SK-N-SH treated with all-trans-retinoic acid at 6 μM for 48 hours (cell line): ENCODE measurements at regions not wholly inside any gene's neighbourhood (a gene's known extent, or its start where the extent isn't known, plus 50 kb on each side); places are given as distances from the start of the nearest gene placed in this dataset.
"Not testable (repeated sequence)": the region's sequence is repeated elsewhere in the genome, so short reads cannot be mapped to it uniquely, and the experiment has no call there.

Experiments
- ATAC-seq: fragments of 200-7000 bp; cut with Tn5 transposase; 3 replicates; pipeline ENCODE4 v1.9.1; 2020; ENCODE audit warnings: mild to moderate bottlenecking, moderate library complexity
- BACH2 ChIP-seq: fragments of 250-450 bp; sonication (Bioruptor Pico); IDR thresholded peaks from 2 replicates; pipeline ENCODE4 v1.9.0; 2021; ENCODE audit warnings: mild to moderate bottlenecking, borderline replicate concordance
- ISL1 ChIP-seq: fragments of 250-450 bp; sonication (Bioruptor Pico); IDR thresholded peaks from 2 replicates; pipeline ENCODE4 v2.1.2; 2022; ENCODE audit warnings: mild to moderate bottlenecking, moderate library complexity
- PATZ1 ChIP-seq: fragments of 250-450 bp; sonication (Bioruptor Pico); IDR thresholded peaks from 2 replicates; pipeline ENCODE4 v1.8.0; 2020; ENCODE audit warnings: mild to moderate bottlenecking, moderate library complexity, borderline replicate concordance
- POU6F1 ChIP-seq: fragments of 250-450 bp; sonication (Bioruptor Pico); IDR thresholded peaks from 2 replicates; pipeline ENCODE4 v1.8.0; 2021; ENCODE audit warnings: low read depth, mild to moderate bottlenecking, moderate library complexity, borderline replicate concordance
- PPARA ChIP-seq: fragments of 250-450 bp; sonication (Bioruptor Pico); IDR thresholded peaks from 2 replicates; pipeline ENCODE4 v1.5.0; 2020; ENCODE audit warnings: mild to moderate bottlenecking, borderline replicate concordance
- SNAI2 ChIP-seq: fragments of 250-450 bp; sonication (Bioruptor Pico); IDR thresholded peaks from 2 replicates; pipeline ENCODE4 v1.5.0; 2020; ENCODE audit warnings: mild to moderate bottlenecking, moderate library complexity
- TCF4 ChIP-seq: fragments of 250-450 bp; sonication (Bioruptor Pico); IDR thresholded peaks from 2 replicates; pipeline ENCODE4 v1.8.0; 2021; ENCODE audit warnings: mild to moderate bottlenecking, moderate library complexity, borderline replicate concordance
- ZC3H10 ChIP-seq: fragments of 250-450 bp; sonication (Bioruptor Pico); IDR thresholded peaks from 2 replicates; pipeline ENCODE4 v1.5.1; 2021; ENCODE audit warnings: mild to moderate bottlenecking, moderate library complexity
- ZFP30 ChIP-seq: fragments of 450-650 bp; formaldehyde crosslinking; IDR thresholded peaks from 2 replicates; pipeline ENCODE4 v1.5.0; 2022; ENCODE audit warnings: mild to moderate bottlenecking, moderate library complexity
- ZNF70 ChIP-seq: fragments of 450-650 bp; formaldehyde crosslinking; IDR thresholded peaks from 2 replicates; pipeline ENCODE4 v1.5.0; 2020; ENCODE audit warnings: mild to moderate bottlenecking, moderate library complexity
- ZNF8 ChIP-seq: fragments of 450-650 bp; formaldehyde crosslinking; IDR thresholded peaks from 2 replicates; pipeline ENCODE4 v1.5.0; 2020; ENCODE audit warnings: mild to moderate bottlenecking, moderate library complexity
- TF ChIP-seq, protein P1 (sequence below): fragments of 250-450 bp; sonication (Bioruptor Pico); IDR thresholded peaks from 2 replicates; pipeline ENCODE4 v1.5.1; 2021; ENCODE audit warnings: mild to moderate bottlenecking, moderate library complexity
- TF ChIP-seq, protein P2 (sequence below): fragments of 250-450 bp; sonication (Bioruptor Pico); IDR thresholded peaks from 2 replicates; pipeline ENCODE4 v1.5.0; 2020; ENCODE audit warnings: mild to moderate bottlenecking, moderate library complexity

GRCh38 chr15:77904436-77904821 is 173.1 kb downstream of the TBC1D2B start (continued):
- TF ChIP-seq, protein P1, sequence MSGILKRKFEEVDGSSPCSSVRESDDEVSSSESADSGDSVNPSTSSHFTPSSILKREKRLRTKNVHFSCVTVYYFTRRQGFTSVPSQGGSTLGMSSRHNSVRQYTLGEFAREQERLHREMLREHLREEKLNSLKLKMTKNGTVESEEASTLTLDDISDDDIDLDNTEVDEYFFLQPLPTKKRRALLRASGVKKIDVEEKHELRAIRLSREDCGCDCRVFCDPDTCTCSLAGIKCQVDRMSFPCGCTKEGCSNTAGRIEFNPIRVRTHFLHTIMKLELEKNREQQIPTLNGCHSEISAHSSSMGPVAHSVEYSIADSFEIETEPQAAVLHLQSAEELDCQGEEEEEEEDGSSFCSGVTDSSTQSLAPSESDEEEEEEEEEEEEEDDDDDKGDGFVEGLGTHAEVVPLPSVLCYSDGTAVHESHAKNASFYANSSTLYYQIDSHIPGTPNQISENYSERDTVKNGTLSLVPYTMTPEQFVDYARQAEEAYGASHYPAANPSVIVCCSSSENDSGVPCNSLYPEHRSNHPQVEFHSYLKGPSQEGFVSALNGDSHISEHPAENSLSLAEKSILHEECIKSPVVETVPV, result no peak
- TF ChIP-seq ZNF8 (CRISPR knock-in tag), result no peak

DNA sequence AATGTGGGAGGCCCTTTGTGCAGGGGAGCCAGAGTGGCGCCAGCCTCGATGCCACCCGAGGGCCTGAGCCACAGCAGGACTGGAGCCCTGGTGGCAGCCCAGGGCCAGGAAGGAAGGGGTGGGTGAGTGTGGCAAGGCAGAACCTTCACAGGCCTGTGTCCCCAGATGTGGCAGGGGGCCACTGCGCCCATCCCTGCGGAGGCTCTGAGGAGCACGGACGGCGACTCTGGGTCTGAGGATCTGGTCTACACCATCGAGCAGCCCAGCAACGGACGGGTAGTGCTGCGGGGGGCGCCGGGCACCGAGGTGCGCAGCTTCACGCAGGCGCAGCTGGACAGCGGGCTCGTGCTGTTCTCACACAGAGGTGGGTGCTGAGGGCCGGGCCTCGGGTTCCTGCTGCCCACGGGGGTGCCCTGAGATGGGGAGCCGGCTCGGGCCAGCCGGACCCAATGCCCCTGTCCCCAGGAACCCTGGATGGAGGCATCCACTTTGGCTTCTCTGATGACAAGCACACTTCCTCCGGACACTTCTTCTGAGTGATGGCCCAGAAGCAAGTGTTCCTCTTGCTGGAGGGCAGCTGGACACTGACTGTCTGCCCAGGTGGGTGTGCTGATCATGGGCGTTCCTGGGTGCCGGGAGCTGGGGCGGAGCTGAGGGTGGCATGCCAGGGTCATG is 173.6 kb downstream of the TBC1D2B start:
- ATAC-seq, result not testable (repeated sequence)

GRCh38 chr15:77902921-77903760 is 174.4 kb downstream of the TBC1D2B start:
- peak; percentile 79 for ATAC-seq

GRCh38 chr15:77901921-77902750 is 175.4 kb downstream of the TBC1D2B start:
- TF ChIP-seq, protein P2, sequence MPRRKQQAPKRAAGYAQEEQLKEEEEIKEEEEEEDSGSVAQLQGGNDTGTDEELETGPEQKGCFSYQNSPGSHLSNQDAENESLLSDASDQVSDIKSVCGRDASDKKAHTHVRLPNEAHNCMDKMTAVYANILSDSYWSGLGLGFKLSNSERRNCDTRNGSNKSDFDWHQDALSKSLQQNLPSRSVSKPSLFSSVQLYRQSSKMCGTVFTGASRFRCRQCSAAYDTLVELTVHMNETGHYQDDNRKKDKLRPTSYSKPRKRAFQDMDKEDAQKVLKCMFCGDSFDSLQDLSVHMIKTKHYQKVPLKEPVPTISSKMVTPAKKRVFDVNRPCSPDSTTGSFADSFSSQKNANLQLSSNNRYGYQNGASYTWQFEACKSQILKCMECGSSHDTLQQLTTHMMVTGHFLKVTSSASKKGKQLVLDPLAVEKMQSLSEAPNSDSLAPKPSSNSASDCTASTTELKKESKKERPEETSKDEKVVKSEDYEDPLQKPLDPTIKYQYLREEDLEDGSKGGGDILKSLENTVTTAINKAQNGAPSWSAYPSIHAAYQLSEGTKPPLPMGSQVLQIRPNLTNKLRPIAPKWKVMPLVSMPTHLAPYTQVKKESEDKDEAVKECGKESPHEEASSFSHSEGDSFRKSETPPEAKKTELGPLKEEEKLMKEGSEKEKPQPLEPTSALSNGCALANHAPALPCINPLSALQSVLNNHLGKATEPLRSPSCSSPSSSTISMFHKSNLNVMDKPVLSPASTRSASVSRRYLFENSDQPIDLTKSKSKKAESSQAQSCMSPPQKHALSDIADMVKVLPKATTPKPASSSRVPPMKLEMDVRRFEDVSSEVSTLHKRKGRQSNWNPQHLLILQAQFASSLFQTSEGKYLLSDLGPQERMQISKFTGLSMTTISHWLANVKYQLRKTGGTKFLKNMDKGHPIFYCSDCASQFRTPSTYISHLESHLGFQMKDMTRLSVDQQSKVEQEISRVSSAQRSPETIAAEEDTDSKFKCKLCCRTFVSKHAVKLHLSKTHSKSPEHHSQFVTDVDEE (CRISPR knock-in tag), result no peak
- no peak for TF ChIP-seq BACH2 (CRISPR knock-in tag)
- no peak for TF ChIP-seq ZFP30 (CRISPR knock-in tag)
- no peak for TF ChIP-seq ISL1 (CRISPR knock-in tag)
- no peak for TF ChIP-seq PATZ1 (CRISPR knock-in tag)
- TF ChIP-seq ZNF70 (CRISPR knock-in tag), result no peak
- no peak for TF ChIP-seq PPARA (CRISPR knock-in tag)
- TF ChIP-seq POU6F1 (CRISPR knock-in tag), result no peak
- no peak for TF ChIP-seq SNAI2
- no peak for TF ChIP-seq ZC3H10 (CRISPR knock-in tag)
- TF ChIP-seq, protein P1, result no peak
- TF ChIP-seq TCF4 (CRISPR knock-in tag), result no peak
- peak; percentile 36 for ATAC-seq
